ENCODE measurements at regions not wholly inside any gene's neighbourhood (a gene's known extent, or its start where the extent isn't known, plus 50 kb on each side); places are given as distances from the start of the nearest gene placed in this dataset.

DNA sequence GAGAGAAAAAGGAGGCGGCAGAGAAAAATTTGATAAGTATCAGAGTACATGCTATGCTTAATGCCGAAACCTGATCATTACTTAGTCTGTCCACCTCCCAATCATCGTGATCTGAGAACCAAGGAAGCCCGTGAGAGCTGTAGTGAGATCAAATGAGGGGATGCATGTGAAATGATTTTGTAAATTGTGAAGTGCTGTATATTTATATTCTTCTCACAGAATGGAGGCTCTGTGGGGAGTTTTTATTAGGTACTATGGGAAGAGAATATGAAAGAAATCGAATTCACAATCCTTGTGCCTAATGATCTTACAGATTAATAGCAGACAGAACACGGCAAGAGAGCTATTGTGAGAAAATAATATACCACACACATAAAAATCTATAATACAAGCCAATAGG, 115.5 kb downstream of the LYPLAL1 start:
- TF ChIP-seq, protein P1, sequence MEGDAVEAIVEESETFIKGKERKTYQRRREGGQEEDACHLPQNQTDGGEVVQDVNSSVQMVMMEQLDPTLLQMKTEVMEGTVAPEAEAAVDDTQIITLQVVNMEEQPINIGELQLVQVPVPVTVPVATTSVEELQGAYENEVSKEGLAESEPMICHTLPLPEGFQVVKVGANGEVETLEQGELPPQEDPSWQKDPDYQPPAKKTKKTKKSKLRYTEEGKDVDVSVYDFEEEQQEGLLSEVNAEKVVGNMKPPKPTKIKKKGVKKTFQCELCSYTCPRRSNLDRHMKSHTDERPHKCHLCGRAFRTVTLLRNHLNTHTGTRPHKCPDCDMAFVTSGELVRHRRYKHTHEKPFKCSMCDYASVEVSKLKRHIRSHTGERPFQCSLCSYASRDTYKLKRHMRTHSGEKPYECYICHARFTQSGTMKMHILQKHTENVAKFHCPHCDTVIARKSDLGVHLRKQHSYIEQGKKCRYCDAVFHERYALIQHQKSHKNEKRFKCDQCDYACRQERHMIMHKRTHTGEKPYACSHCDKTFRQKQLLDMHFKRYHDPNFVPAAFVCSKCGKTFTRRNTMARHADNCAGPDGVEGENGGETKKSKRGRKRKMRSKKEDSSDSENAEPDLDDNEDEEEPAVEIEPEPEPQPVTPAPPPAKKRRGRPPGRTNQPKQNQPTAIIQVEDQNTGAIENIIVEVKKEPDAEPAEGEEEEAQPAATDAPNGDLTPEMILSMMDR (conservative IDR thresholded peaks at IDR 0.05; ENCODE audit: low read length), result no peak
- no peak for TF ChIP-seq EZH2phosphoT487 (IDR thresholded peaks at IDR 0.05; ENCODE audit: borderline replicate concordance)
